ENCODE measurements at regions not wholly inside any gene's neighbourhood (a gene's known extent, or its start where the extent isn't known, plus 50 kb on each side); places are given as distances from the start of the nearest gene placed in this dataset.

- no peaks in the 10 kb centered on the region for H3K4me1 Mint-ChIP-seq
- H3K36me3 Mint-ChIP-seq (ENCODE audit: low read depth), result no peaks in the 10 kb centered on the region
- no peak for ATAC-seq (replicated peaks)
- no peak overlapping the region for H3K4me3 Mint-ChIP-seq
- no peaks in the 10 kb centered on the region for H3K9me3 Mint-ChIP-seq
- no peak overlapping the region for H3K27ac Mint-ChIP-seq
- peaks cover 11% of the 10 kb centered on the region for H3K27me3 Mint-ChIP-seq
Observed at GRCh38 chr6:163651915-163652668, 237.6 kb downstream of the QKI start.

- ATAC-seq (replicated peaks), result no peak
- Mint-ChIP-seq H3K36me3 (ENCODE audit: low read depth) (no peaks in the 10 kb centered on the region), H3K27ac (no peak overlapping the region), H3K9me3 (no peaks in the 10 kb centered on the region), H3K4me3 (no peak overlapping the region), H3K4me1 (no peaks in the 10 kb centered on the region), H3K27me3 (peaks cover 11% of the 10 kb centered on the region)
Observed at GRCh38 chr6:163651426-163651825, 236.9 kb downstream of the QKI start.

- Mint-ChIP-seq H3K9me3 (no peaks in the 10 kb centered on the region), H3K27me3 (peaks cover 9% of the 10 kb centered on the region), H3K4me3 (no peak overlapping the region), H3K36me3 (ENCODE audit: low read depth) (no peaks in the 10 kb centered on the region), H3K27ac (no peak overlapping the region), H3K4me1 (no peaks in the 10 kb centered on the region)
- ATAC-seq (replicated peaks), result no peak
Observed at GRCh38 chr6:163648868-163649267, 234.3 kb downstream of the QKI start.

- no peak for ATAC-seq (replicated peaks)
- Mint-ChIP-seq H3K9me3 (no peaks in the 10 kb centered on the region), H3K4me1 (no peaks in the 10 kb centered on the region), H3K27me3 (peaks cover 9% of the 10 kb centered on the region), H3K4me3 (no peak overlapping the region), H3K36me3 (ENCODE audit: low read depth) (no peaks in the 10 kb centered on the region), H3K27ac (no peak overlapping the region)
Observed at GRCh38 chr6:163647624-163648023, 233.1 kb downstream of the QKI start.

GRCh38 chr6:163646866-163647265 lies 232.3 kb downstream of the QKI start:
- no peaks in the 10 kb centered on the region for H3K9me3 Mint-ChIP-seq
- ATAC-seq (replicated peaks), result no peak
- H3K4me3 Mint-ChIP-seq, result no peak overlapping the region
- H3K27ac Mint-ChIP-seq, result no peak overlapping the region
- no peaks in the 10 kb centered on the region for H3K36me3 Mint-ChIP-seq (ENCODE audit: low read depth)
- H3K27me3 Mint-ChIP-seq, result peaks cover 7% of the 10 kb centered on the region
- H3K4me1 Mint-ChIP-seq, result no peaks in the 10 kb centered on the region

- no peak for ATAC-seq (replicated peaks)
- Mint-ChIP-seq H3K4me3 (no peak overlapping the region), H3K27me3 (peaks cover 5% of the 10 kb centered on the region), H3K36me3 (ENCODE audit: low read depth) (no peaks in the 10 kb centered on the region), H3K9me3 (no peaks in the 10 kb centered on the region), H3K4me1 (no peaks in the 10 kb centered on the region), H3K27ac (no peak overlapping the region)
Observed at GRCh38 chr6:163646133-163646532, 231.6 kb downstream of the QKI start.

GRCh38 chr6:163645560-163645959 lies 231.0 kb downstream of the QKI start:
- H3K4me1 Mint-ChIP-seq, result no peaks in the 10 kb centered on the region
- H3K9me3 Mint-ChIP-seq, result no peaks in the 10 kb centered on the region
- peaks cover 5% of the 10 kb centered on the region for H3K27me3 Mint-ChIP-seq
- ATAC-seq (replicated peaks), result no peak
- H3K36me3 Mint-ChIP-seq (ENCODE audit: low read depth), result no peaks in the 10 kb centered on the region
- no peak overlapping the region for H3K4me3 Mint-ChIP-seq
- H3K27ac Mint-ChIP-seq, result no peak overlapping the region

GRCh38 chr6:163643866-163644265 lies 229.3 kb downstream of the QKI start:
- H3K36me3 Mint-ChIP-seq (ENCODE audit: low read depth), result no peaks in the 10 kb centered on the region
- H3K4me1 Mint-ChIP-seq, result no peaks in the 10 kb centered on the region
- no peak for ATAC-seq (replicated peaks)
- no peak overlapping the region for H3K27ac Mint-ChIP-seq
- no peak overlapping the region for H3K4me3 Mint-ChIP-seq
- no peaks in the 10 kb centered on the region for H3K27me3 Mint-ChIP-seq
- no peaks in the 10 kb centered on the region for H3K9me3 Mint-ChIP-seq

GRCh38 chr6:163641706-163642105 lies 227.2 kb downstream of the QKI start:
- ATAC-seq (replicated peaks), result no peak
- H3K4me3 Mint-ChIP-seq, result no peak overlapping the region
- H3K4me1 Mint-ChIP-seq, result no peaks in the 10 kb centered on the region
- H3K27ac Mint-ChIP-seq, result no peak overlapping the region
- no peaks in the 10 kb centered on the region for H3K36me3 Mint-ChIP-seq (ENCODE audit: low read depth)
- H3K9me3 Mint-ChIP-seq, result no peaks in the 10 kb centered on the region
- no peaks in the 10 kb centered on the region for H3K27me3 Mint-ChIP-seq

- Mint-ChIP-seq H3K9me3 (no peaks in the 10 kb centered on the region), H3K36me3 (ENCODE audit: low read depth) (no peaks in the 10 kb centered on the region), H3K27ac (no peak overlapping the region), H3K4me1 (no peaks in the 10 kb centered on the region), H3K27me3 (no peaks in the 10 kb centered on the region), H3K4me3 (no peak overlapping the region)
- no peak for ATAC-seq (replicated peaks)
Observed at GRCh38 chr6:163640641-163641040, 226.1 kb downstream of the QKI start.

- no peaks in the 10 kb centered on the region for H3K9me3 Mint-ChIP-seq
- no peak overlapping the region for H3K27ac Mint-ChIP-seq
- peaks cover 5% of the 10 kb centered on the region for H3K27me3 Mint-ChIP-seq
- H3K4me1 Mint-ChIP-seq, result no peaks in the 10 kb centered on the region
- no peak overlapping the region for H3K4me3 Mint-ChIP-seq
- ATAC-seq (replicated peaks), result no peak
- H3K36me3 Mint-ChIP-seq (ENCODE audit: low read depth), result no peaks in the 10 kb centered on the region
Observed at GRCh38 chr6:163637524-163637923, 223.0 kb downstream of the QKI start.

- H3K4me1 Mint-ChIP-seq, result no peaks in the 10 kb centered on the region
Observed at GRCh38 chr6:163635731-163636364, 221.3 kb downstream of the QKI start.

GRCh38 chr6:163635315-163635714 lies 220.8 kb downstream of the QKI start:
- no peaks in the 10 kb centered on the region for H3K9me3 Mint-ChIP-seq
- H3K36me3 Mint-ChIP-seq (ENCODE audit: low read depth), result no peaks in the 10 kb centered on the region
- H3K4me3 Mint-ChIP-seq, result no peak overlapping the region

More at GRCh38 chr6:163635731-163636364, 221.3 kb downstream of the QKI start:
- no peak for ATAC-seq (replicated peaks)
- H3K27me3 Mint-ChIP-seq, result peaks cover 8% of the 10 kb centered on the region
- H3K4me3 Mint-ChIP-seq, result no peak overlapping the region
- H3K36me3 Mint-ChIP-seq (ENCODE audit: low read depth), result no peaks in the 10 kb centered on the region
- no peaks in the 10 kb centered on the region for H3K9me3 Mint-ChIP-seq
- no peak overlapping the region for H3K27ac Mint-ChIP-seq

GRCh38 chr6:163634211-163635171 lies 220.0 kb downstream of the QKI start:
- H3K36me3 Mint-ChIP-seq (ENCODE audit: low read depth), result no peaks in the 10 kb centered on the region
- no peak overlapping the region for H3K4me3 Mint-ChIP-seq
- no peak overlapping the region for H3K27ac Mint-ChIP-seq
- H3K9me3 Mint-ChIP-seq, result no peaks in the 10 kb centered on the region
- no peaks in the 10 kb centered on the region for H3K4me1 Mint-ChIP-seq
- ATAC-seq (replicated peaks), result no peak
- H3K27me3 Mint-ChIP-seq, result peaks cover 13% of the 10 kb centered on the region

More at GRCh38 chr6:163635315-163635714, 220.8 kb downstream of the QKI start:
- H3K27ac Mint-ChIP-seq, result no peak overlapping the region
- H3K4me1 Mint-ChIP-seq, result no peaks in the 10 kb centered on the region
- ATAC-seq (replicated peaks), result no peak
- peaks cover 8% of the 10 kb centered on the region for H3K27me3 Mint-ChIP-seq
